ENCODE measurements at regions not wholly inside any gene's neighbourhood (a gene's known extent, or its start where the extent isn't known, plus 50 kb on each side); places are given as distances from the start of the nearest gene placed in this dataset.
A peak's percentile ranks its signal among the peaks of the same experiment; 100 is the strongest.

- no peaks in the 10 kb centered on the region for H3K9me3 ChIP-seq (ENCODE audit: control insufficient read depth in 2 of 2, insufficient read depth in 1 of 2, low read length in 1 of 2)
- H3K4me1 ChIP-seq (ENCODE audit: control insufficient read depth in 2 of 2, insufficient read depth in 2 of 2, low read length in 2 of 2), result no peaks in the 10 kb centered on the region
- WGBS, result 36% methylated on average over 6 of the region's 6 CpGs
- no peak overlapping the region for H3K27ac ChIP-seq (ENCODE audit: low read depth in 1 of 2, low read length in 1 of 2)
- DNase-seq (ENCODE audit: low read depth in 6 of 9, low spot score in 9 of 9), result peak in 5 of 9 donors; percentile 3 to 42 (median 26)
- no peaks in the 10 kb centered on the region for H3K36me3 ChIP-seq (ENCODE audit: control insufficient read depth in 2 of 2, insufficient read depth in 2 of 2, low read length in 1 of 2)
- no peak overlapping the region for H3K4me3 ChIP-seq (ENCODE audit: low read length in 2 of 2)
- no peaks in the 10 kb centered on the region for H3K27me3 ChIP-seq (ENCODE audit: control insufficient read depth in 2 of 2, insufficient read depth in 1 of 2, low read length in 1 of 2)
Measured at GRCh38 chr1:48109390-48110013, 112.3 kb upstream of the TRABD2B start.

- no peak overlapping the region for H3K4me3 ChIP-seq (ENCODE audit: low read length in 2 of 2)
- no peak overlapping the region for H3K27ac ChIP-seq (ENCODE audit: low read depth in 1 of 2, low read length in 1 of 2)
- WGBS, result 66% methylated on average over 3 of the region's 3 CpGs
- H3K27me3 ChIP-seq (ENCODE audit: control insufficient read depth in 2 of 2, insufficient read depth in 1 of 2, low read length in 1 of 2), result no peaks in the 10 kb centered on the region
- no peaks in the 10 kb centered on the region for H3K4me1 ChIP-seq (ENCODE audit: control insufficient read depth in 2 of 2, insufficient read depth in 2 of 2, low read length in 2 of 2)
- DNase-seq (ENCODE audit: low read depth in 6 of 9, low spot score in 9 of 9), result no peak
- no peaks in the 10 kb centered on the region for H3K9me3 ChIP-seq (ENCODE audit: control insufficient read depth in 2 of 2, insufficient read depth in 1 of 2, low read length in 1 of 2)
- H3K36me3 ChIP-seq (ENCODE audit: control insufficient read depth in 2 of 2, insufficient read depth in 2 of 2, low read length in 1 of 2), result no peaks in the 10 kb centered on the region
Measured at GRCh38 chr1:48107516-48107915, 110.3 kb upstream of the TRABD2B start.

GRCh38 chr1:48106049-48106448 lies 108.9 kb upstream of the TRABD2B start:
- Histone ChIP-seq H3K4me1 (ENCODE audit: control insufficient read depth in 2 of 2, insufficient read depth in 2 of 2, low read length in 2 of 2) (no peaks in the 10 kb centered on the region), H3K36me3 (ENCODE audit: control insufficient read depth in 2 of 2, insufficient read depth in 2 of 2, low read length in 1 of 2) (no peaks in the 10 kb centered on the region), H3K4me3 (ENCODE audit: low read length in 2 of 2) (no peak overlapping the region), H3K27ac (ENCODE audit: low read depth in 1 of 2, low read length in 1 of 2) (no peak overlapping the region), H3K9me3 (ENCODE audit: control insufficient read depth in 2 of 2, insufficient read depth in 1 of 2, low read length in 1 of 2) (no peaks in the 10 kb centered on the region), H3K27me3 (ENCODE audit: control insufficient read depth in 2 of 2, insufficient read depth in 1 of 2, low read length in 1 of 2) (no peaks in the 10 kb centered on the region)
- WGBS, result over 99% methylated on average over 2 of the region's 2 CpGs
- no peak for DNase-seq (ENCODE audit: low read depth in 6 of 9, low spot score in 9 of 9)

- Histone ChIP-seq H3K27ac (ENCODE audit: low read depth in 1 of 2, low read length in 1 of 2) (no peak overlapping the region), H3K4me3 (ENCODE audit: low read length in 2 of 2) (no peak overlapping the region), H3K27me3 (ENCODE audit: control insufficient read depth in 2 of 2, insufficient read depth in 1 of 2, low read length in 1 of 2) (no peaks in the 10 kb centered on the region), H3K36me3 (ENCODE audit: control insufficient read depth in 2 of 2, insufficient read depth in 2 of 2, low read length in 1 of 2) (no peaks in the 10 kb centered on the region), H3K9me3 (ENCODE audit: control insufficient read depth in 2 of 2, insufficient read depth in 1 of 2, low read length in 1 of 2) (no peaks in the 10 kb centered on the region), H3K4me1 (ENCODE audit: control insufficient read depth in 2 of 2, insufficient read depth in 2 of 2, low read length in 2 of 2) (no peaks in the 10 kb centered on the region)
- 91% methylated on average over 3 of the region's 3 CpGs for WGBS
- DNase-seq (ENCODE audit: low read depth in 6 of 9, low spot score in 9 of 9), result no peak
Measured at GRCh38 chr1:48105165-48105564, 108.0 kb upstream of the TRABD2B start.

- WGBS, result 98% methylated on average over 6 of the region's 6 CpGs
- H3K4me3 ChIP-seq (ENCODE audit: low read length in 2 of 2), result no peak overlapping the region
Measured at GRCh38 chr1:48103495-48103894, 106.3 kb upstream of the TRABD2B start.

GRCh38 chr1:48102766-48103165 lies 105.6 kb upstream of the TRABD2B start:
- no peaks in the 10 kb centered on the region for H3K36me3 ChIP-seq (ENCODE audit: control insufficient read depth in 2 of 2, insufficient read depth in 2 of 2, low read length in 1 of 2)
- 90% methylated on average over 6 of the region's 6 CpGs for WGBS
- H3K4me3 ChIP-seq (ENCODE audit: low read length in 2 of 2), result no peak overlapping the region
- H3K9me3 ChIP-seq (ENCODE audit: control insufficient read depth in 2 of 2, insufficient read depth in 1 of 2, low read length in 1 of 2), result no peaks in the 10 kb centered on the region
- DNase-seq (ENCODE audit: low read depth in 6 of 9, low spot score in 9 of 9), result no peak
- H3K27me3 ChIP-seq (ENCODE audit: control insufficient read depth in 2 of 2, insufficient read depth in 1 of 2, low read length in 1 of 2), result no peaks in the 10 kb centered on the region
- H3K4me1 ChIP-seq (ENCODE audit: control insufficient read depth in 2 of 2, insufficient read depth in 2 of 2, low read length in 2 of 2), result no peaks in the 10 kb centered on the region
- H3K27ac ChIP-seq (ENCODE audit: low read depth in 1 of 2, low read length in 1 of 2), result no peak overlapping the region

More at GRCh38 chr1:48103495-48103894, 106.3 kb upstream of the TRABD2B start:
- no peak for DNase-seq (ENCODE audit: low read depth in 6 of 9, low spot score in 9 of 9)
- no peak overlapping the region for H3K27ac ChIP-seq (ENCODE audit: low read depth in 1 of 2, low read length in 1 of 2)
- no peaks in the 10 kb centered on the region for H3K9me3 ChIP-seq (ENCODE audit: control insufficient read depth in 2 of 2, insufficient read depth in 1 of 2, low read length in 1 of 2)
- H3K27me3 ChIP-seq (ENCODE audit: control insufficient read depth in 2 of 2, insufficient read depth in 1 of 2, low read length in 1 of 2), result no peaks in the 10 kb centered on the region
- no peaks in the 10 kb centered on the region for H3K36me3 ChIP-seq (ENCODE audit: control insufficient read depth in 2 of 2, insufficient read depth in 2 of 2, low read length in 1 of 2)
- no peaks in the 10 kb centered on the region for H3K4me1 ChIP-seq (ENCODE audit: control insufficient read depth in 2 of 2, insufficient read depth in 2 of 2, low read length in 2 of 2)

GRCh38 chr1:48099072-48099773 lies 102.0 kb upstream of the TRABD2B start:
- H3K27ac ChIP-seq (ENCODE audit: low read depth in 1 of 2, low read length in 1 of 2), result no peak overlapping the region
- H3K4me3 ChIP-seq (ENCODE audit: low read length in 2 of 2), result no peak overlapping the region
- no peaks in the 10 kb centered on the region for H3K4me1 ChIP-seq (ENCODE audit: control insufficient read depth in 2 of 2, insufficient read depth in 2 of 2, low read length in 2 of 2)
- WGBS, result 88% methylated on average over 10 of the region's 10 CpGs
- DNase-seq (ENCODE audit: low read depth in 6 of 9, low spot score in 9 of 9), result no peak
- peaks cover 0 to under 1% of the 10 kb centered on the region in 2 donors for H3K27me3 ChIP-seq (ENCODE audit: control insufficient read depth in 2 of 2, insufficient read depth in 1 of 2, low read length in 1 of 2)
- no peaks in the 10 kb centered on the region for H3K36me3 ChIP-seq (ENCODE audit: control insufficient read depth in 2 of 2, insufficient read depth in 2 of 2, low read length in 1 of 2)
- no peaks in the 10 kb centered on the region for H3K9me3 ChIP-seq (ENCODE audit: control insufficient read depth in 2 of 2, insufficient read depth in 1 of 2, low read length in 1 of 2)

GRCh38 chr1:48093696-48094528 lies 96.7 kb upstream of the TRABD2B start:
- no peak overlapping the region for H3K4me3 ChIP-seq (ENCODE audit: low read length in 2 of 2)
- H3K9me3 ChIP-seq (ENCODE audit: control insufficient read depth in 2 of 2, insufficient read depth in 1 of 2, low read length in 1 of 2), result no peaks in the 10 kb centered on the region
- 4% methylated on average over 24 of the region's 24 CpGs for WGBS
- no peaks in the 10 kb centered on the region for H3K4me1 ChIP-seq (ENCODE audit: control insufficient read depth in 2 of 2, insufficient read depth in 2 of 2, low read length in 2 of 2)
- H3K36me3 ChIP-seq (ENCODE audit: control insufficient read depth in 2 of 2, insufficient read depth in 2 of 2, low read length in 1 of 2), result no peaks in the 10 kb centered on the region
- H3K27me3 ChIP-seq (ENCODE audit: control insufficient read depth in 2 of 2, insufficient read depth in 1 of 2, low read length in 1 of 2), result peaks cover 3 to 5% of the 10 kb centered on the region in 2 donors
- peak; percentile 22 to 72 (median 40) for DNase-seq (ENCODE audit: low read depth in 6 of 9, low spot score in 9 of 9)
- H3K27ac ChIP-seq (ENCODE audit: low read depth in 1 of 2, low read length in 1 of 2), result no peak overlapping the region

- H3K27ac ChIP-seq (ENCODE audit: low read depth in 1 of 2, low read length in 1 of 2), result no peak overlapping the region
- no peaks in the 10 kb centered on the region for H3K9me3 ChIP-seq (ENCODE audit: control insufficient read depth in 2 of 2, insufficient read depth in 1 of 2, low read length in 1 of 2)
- no peaks in the 10 kb centered on the region for H3K36me3 ChIP-seq (ENCODE audit: control insufficient read depth in 2 of 2, insufficient read depth in 2 of 2, low read length in 1 of 2)
- H3K4me3 ChIP-seq (ENCODE audit: low read length in 2 of 2), result no peak overlapping the region
- no peaks in the 10 kb centered on the region for H3K4me1 ChIP-seq (ENCODE audit: control insufficient read depth in 2 of 2, insufficient read depth in 2 of 2, low read length in 2 of 2)
- peaks cover 3 to 5% of the 10 kb centered on the region in 2 donors for H3K27me3 ChIP-seq (ENCODE audit: control insufficient read depth in 2 of 2, insufficient read depth in 1 of 2, low read length in 1 of 2)
- DNase-seq (ENCODE audit: low read depth in 6 of 9, low spot score in 9 of 9), result no peak
- WGBS, result 75% methylated on average over 8 of the region's 8 CpGs
Measured at GRCh38 chr1:48093147-48093546, 96.0 kb upstream of the TRABD2B start.
